Duodenal mucosa (tissue), 2 donors: ENCODE measurements at regions not wholly inside any gene's neighbourhood (a gene's known extent, or its start where the extent isn't known, plus 50 kb on each side); places are given as distances from the start of the nearest gene placed in this dataset.
A peak's percentile ranks its signal among the peaks of the same experiment; 100 is the strongest.

Source experiments
- H3K27ac ChIP-seq: one replicate; pipeline ENCODE4 v1.7.0; 2013; ENCODE audit warnings: low read depth, low read length
- H3K27me3 ChIP-seq, 2 donors: one replicate each; pipeline ENCODE4 v1.7.0; 2013; ENCODE audit warnings: low read length in 2 of 2, control low read depth in 1 of 2; ENCODE audit not compliant: insufficient read depth in 2 of 2, control insufficient read depth in 1 of 2
- H3K36me3 ChIP-seq, 2 donors: one replicate each; pipeline ENCODE4 v1.7.0; 2013; ENCODE audit warnings: low read length in 2 of 2, control low read depth in 1 of 2; ENCODE audit not compliant: insufficient read depth in 2 of 2, control insufficient read depth in 1 of 2
- H3K4me1 ChIP-seq, 2 donors: one replicate each; pipeline ENCODE4 v1.7.0; 2013; ENCODE audit warnings: low read length in 2 of 2, control low read depth in 1 of 2; ENCODE audit not compliant: insufficient read depth in 2 of 2, control insufficient read depth in 1 of 2
- H3K4me3 ChIP-seq, 2 donors: one replicate each; pipeline ENCODE4 v1.7.0; 2013; ENCODE audit warnings: low read length in 2 of 2, low read depth in 1 of 2
- H3K9ac ChIP-seq, 2 donors: one replicate each; pipeline ENCODE4 v1.7.0; 2013; ENCODE audit warnings: low read length in 2 of 2, low read depth in 1 of 2
- H3K9me3 ChIP-seq, 2 donors: one replicate each; pipeline ENCODE4 v1.7.0; 2013; ENCODE audit warnings: low read length in 2 of 2, control low read depth in 1 of 2; ENCODE audit not compliant: control insufficient read depth in 1 of 2

DNA sequence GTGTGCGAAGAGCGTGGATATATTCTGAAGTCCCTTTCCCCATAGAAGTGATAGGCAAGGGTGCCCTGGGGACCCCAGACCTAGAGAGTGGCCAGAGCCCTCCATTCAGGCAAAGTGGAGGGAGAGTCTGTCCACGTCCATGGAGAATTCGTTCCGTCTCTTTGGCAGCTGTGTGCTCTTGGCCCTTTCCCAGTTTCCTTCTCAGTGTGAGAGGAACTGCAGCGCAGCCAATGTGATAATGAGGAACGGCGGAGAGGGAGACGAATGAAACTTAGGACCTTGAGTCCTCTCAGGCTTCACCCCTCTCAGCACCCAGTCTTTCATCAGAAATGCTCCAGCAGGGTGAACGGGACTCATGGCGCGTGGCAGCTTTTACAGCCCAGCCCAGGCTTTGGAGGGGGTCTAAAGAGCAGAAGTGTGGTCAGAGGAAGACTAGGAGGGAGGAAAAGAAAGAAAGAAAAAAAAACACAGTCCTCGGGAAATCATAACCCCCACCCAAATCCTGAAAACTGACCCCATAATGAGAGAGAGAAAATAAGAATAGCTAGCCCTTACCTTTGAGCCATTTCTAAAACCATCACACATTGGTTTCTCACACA lies 95.0 kb upstream of the RIOK3 start:
- Histone ChIP-seq H3K27ac (no peak overlapping the region), H3K4me3 (peak overlapping the region; percentile 34 to 40), H3K9ac (peak overlapping the region; percentile 14 to 34)

GRCh38 chr18:23359421-23359820 lies 93.7 kb upstream of the RIOK3 start:
- H3K27ac ChIP-seq, result no peak overlapping the region
- no peak overlapping the region for H3K4me3 ChIP-seq
- no peaks in the 10 kb centered on the region for H3K27me3 ChIP-seq
- no peak overlapping the region for H3K9ac ChIP-seq
- peaks cover 23 to 27% of the 10 kb centered on the region in 2 donors for H3K4me1 ChIP-seq
- H3K9me3 ChIP-seq, result no peaks in the 10 kb centered on the region
- no peaks in the 10 kb centered on the region for H3K36me3 ChIP-seq

More for the DNA sequence above, 95.0 kb upstream of the RIOK3 start:
- H3K4me1 ChIP-seq, result peaks cover 23 to 27% of the 10 kb centered on the region in 2 donors
- H3K36me3 ChIP-seq, result no peaks in the 10 kb centered on the region
- no peaks in the 10 kb centered on the region for H3K9me3 ChIP-seq
- no peaks in the 10 kb centered on the region for H3K27me3 ChIP-seq

DNA sequence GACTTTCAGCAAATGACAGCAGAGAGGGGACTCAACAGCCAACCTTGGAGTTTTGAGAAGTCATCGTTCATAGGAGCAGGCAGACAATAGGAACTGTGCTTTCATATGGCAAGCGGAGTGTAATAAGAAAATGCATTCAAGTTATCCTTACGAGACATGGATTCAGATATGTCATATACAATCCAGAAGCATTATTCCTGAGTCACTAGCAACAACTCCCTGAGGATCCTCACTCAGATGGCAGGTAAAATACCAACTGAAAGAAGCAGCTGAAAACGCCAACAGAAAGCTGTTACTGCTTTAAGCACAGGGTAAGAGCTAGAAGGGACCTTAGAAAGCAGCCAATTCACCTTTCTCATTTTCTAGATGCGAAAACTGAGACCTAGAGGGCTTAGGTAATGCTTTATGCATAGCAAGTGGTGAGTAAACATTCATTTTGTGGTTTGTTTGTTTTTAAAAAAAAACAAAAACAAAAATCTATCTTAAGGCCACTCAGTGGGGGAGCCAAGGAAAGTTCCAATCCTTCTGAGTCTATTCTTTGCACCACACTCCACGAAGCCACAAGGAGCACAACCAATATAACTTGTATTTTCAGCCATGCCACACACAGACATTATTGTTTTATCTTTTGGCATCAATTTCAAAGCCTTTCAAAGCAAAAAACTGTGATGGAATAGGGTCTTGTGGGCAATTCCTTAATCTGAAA lies 89.1 kb upstream of the RIOK3 start:
- Histone ChIP-seq H3K9me3 (no peaks in the 10 kb centered on the region), H3K4me3 (no peak overlapping the region), H3K36me3 (no peaks in the 10 kb centered on the region), H3K9ac (no peak overlapping the region), H3K27ac (no peak overlapping the region), H3K27me3 (no peaks in the 10 kb centered on the region), H3K4me1 (no peaks in the 10 kb centered on the region)

GRCh38 chr18:23365602-23366001 lies 87.5 kb upstream of the RIOK3 start:
- H3K9me3 ChIP-seq, result no peaks in the 10 kb centered on the region
- H3K9ac ChIP-seq, result no peak overlapping the region
- no peaks in the 10 kb centered on the region for H3K36me3 ChIP-seq
- no peak overlapping the region for H3K4me3 ChIP-seq
- H3K27me3 ChIP-seq, result no peaks in the 10 kb centered on the region
- H3K4me1 ChIP-seq, result no peaks in the 10 kb centered on the region
- no peak overlapping the region for H3K27ac ChIP-seq

GRCh38 chr18:23369266-23369665 lies 83.8 kb upstream of the RIOK3 start:
- no peaks in the 10 kb centered on the region for H3K27me3 ChIP-seq
- H3K27ac ChIP-seq, result no peak overlapping the region
- no peak overlapping the region for H3K4me3 ChIP-seq
- H3K9ac ChIP-seq, result no peak overlapping the region
- no peaks in the 10 kb centered on the region for H3K9me3 ChIP-seq
- no peaks in the 10 kb centered on the region for H3K36me3 ChIP-seq
- no peaks in the 10 kb centered on the region for H3K4me1 ChIP-seq

DNA sequence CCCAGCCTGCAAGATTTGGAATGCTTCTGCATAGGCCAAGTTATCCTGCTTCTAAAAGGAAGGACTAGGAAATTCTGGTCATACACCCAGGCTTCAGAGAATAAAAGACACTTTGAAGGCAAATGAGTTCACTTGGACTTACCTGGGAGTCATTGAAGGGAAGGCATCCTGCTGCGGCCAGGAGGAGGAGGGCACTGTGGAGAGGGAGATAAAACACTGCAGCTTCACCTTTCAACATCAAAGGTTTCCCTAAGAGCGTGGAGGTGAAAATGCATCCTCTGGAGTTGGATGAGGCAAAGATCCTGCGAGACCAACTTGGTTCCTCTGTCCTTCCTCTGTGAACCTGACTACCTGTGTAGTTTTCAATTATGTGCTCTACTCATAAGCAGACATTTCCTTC lies 79.5 kb upstream of the RIOK3 start:
- Histone ChIP-seq H3K4me1 (peaks cover 8% of the 10 kb centered on the region in 2 donors), H3K27me3 (no peaks in the 10 kb centered on the region), H3K27ac (no peak overlapping the region), H3K4me3 (no peak overlapping the region), H3K36me3 (no peaks in the 10 kb centered on the region), H3K9ac (no peak overlapping the region), H3K9me3 (no peaks in the 10 kb centered on the region)

DNA sequence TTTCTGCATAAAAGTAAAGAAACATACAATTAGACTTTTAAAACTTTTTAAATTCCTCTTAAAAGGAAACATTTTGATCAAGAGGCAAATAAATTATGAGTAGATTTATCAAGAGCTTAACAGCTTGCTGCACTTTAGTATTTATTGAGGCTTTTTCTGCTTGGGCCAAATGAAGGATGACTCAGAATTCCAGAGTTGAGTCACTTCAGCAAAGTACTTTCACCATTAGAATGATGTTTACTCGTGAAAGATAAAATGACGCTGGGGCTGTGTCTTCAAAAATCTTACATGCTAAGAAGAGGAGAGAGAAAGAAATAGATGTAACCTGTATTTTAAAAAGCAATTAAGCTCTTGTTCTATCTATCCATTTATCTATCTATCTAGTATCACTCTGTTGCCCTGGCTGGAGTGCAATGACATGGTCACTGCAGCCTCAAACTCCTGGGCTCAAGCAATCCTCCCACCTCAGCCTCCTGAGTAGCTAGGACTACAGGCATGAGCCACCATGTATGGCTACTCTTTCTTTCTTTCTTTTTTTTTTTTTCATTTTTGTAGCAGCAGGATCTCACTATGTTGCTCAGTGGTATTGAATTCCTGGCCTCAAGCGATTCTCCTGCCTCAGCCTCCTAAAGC lies 75.3 kb upstream of the RIOK3 start:
- Histone ChIP-seq H3K27ac (no peak overlapping the region), H3K27me3 (no peaks in the 10 kb centered on the region), H3K4me3 (no peak overlapping the region), H3K9me3 (no peaks in the 10 kb centered on the region), H3K36me3 (no peaks in the 10 kb centered on the region), H3K9ac (no peak overlapping the region), H3K4me1 (peaks cover 10 to 11% of the 10 kb centered on the region in 2 donors)

DNA sequence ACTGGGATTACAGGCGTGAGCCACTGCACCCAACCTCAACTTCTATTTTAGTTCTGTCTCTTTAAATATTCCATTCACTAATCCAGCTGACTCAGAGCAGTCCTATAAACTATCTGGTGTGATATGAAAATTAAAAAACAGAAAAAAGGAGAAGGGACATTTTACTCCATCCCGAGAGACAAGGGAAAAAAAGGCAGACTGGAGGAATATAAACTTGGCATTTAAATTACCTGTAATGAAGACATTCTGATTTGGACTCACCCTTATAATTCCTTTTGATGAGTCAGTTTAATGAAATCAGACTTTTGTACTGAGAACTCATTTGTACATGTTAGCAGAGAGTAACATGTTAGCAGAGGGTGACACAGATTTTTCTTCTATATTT lies 74.8 kb upstream of the RIOK3 start:
- H3K27ac ChIP-seq, result no peak overlapping the region
- peaks cover 10 to 11% of the 10 kb centered on the region in 2 donors for H3K4me1 ChIP-seq
- no peak overlapping the region for H3K9ac ChIP-seq
- no peaks in the 10 kb centered on the region for H3K9me3 ChIP-seq
- no peaks in the 10 kb centered on the region for H3K36me3 ChIP-seq
- no peaks in the 10 kb centered on the region for H3K27me3 ChIP-seq
- H3K4me3 ChIP-seq, result no peak overlapping the region

GRCh38 chr18:23380001-23380550 lies 73.0 kb upstream of the RIOK3 start:
- Histone ChIP-seq H3K9me3 (no peaks in the 10 kb centered on the region), H3K9ac (no peak overlapping the region), H3K27ac (no peak overlapping the region), H3K4me1 (peaks cover 11 to 12% of the 10 kb centered on the region in 2 donors), H3K27me3 (no peaks in the 10 kb centered on the region), H3K36me3 (no peaks in the 10 kb centered on the region), H3K4me3 (no peak overlapping the region)

DNA sequence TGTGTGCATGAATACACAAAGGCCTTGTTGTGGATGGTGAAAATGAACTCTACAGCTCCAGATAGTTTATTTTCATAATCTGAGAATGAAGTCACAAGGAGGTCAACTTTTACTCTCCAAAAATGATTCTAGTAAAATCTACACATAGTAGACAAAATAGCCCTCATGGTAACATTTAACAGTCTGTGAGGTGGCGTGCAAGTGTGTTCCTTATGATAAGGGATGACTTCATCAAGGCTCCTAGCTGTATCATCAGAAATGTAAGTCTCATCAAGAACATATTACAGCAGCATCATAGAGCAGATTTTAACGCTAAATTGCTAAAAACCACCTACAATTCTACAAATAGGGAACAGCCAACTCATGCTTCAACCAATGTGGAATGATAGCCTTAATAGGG lies 72.3 kb upstream of the RIOK3 start:
- Histone ChIP-seq H3K27me3 (no peaks in the 10 kb centered on the region), H3K4me3 (no peak overlapping the region), H3K27ac (no peak overlapping the region), H3K4me1 (peaks cover 14 to 18% of the 10 kb centered on the region in 2 donors), H3K9me3 (no peaks in the 10 kb centered on the region), H3K36me3 (no peaks in the 10 kb centered on the region), H3K9ac (no peak overlapping the region)
